ENCODE measurements at regions not wholly inside any gene's neighbourhood (a gene's known extent, or its start where the extent isn't known, plus 50 kb on each side); places are given as distances from the start of the nearest gene placed in this dataset.

GRCh38 chr2:149990965-149991364, 403.4 kb upstream of the MMADHC start:
- no peak for DNase-seq

GRCh38 chr2:149989447-149990063, 402.0 kb upstream of the MMADHC start:
- DNase-seq = no peak

GRCh38 chr2:149988361-149988760, 400.8 kb upstream of the MMADHC start:
- no peak for DNase-seq

- DNase-seq = no peak
These were observed 399.3 kb upstream of the MMADHC start for GRCh38 chr2:149986861-149987260.

GRCh38 chr2:149984311-149984710, 396.7 kb upstream of the MMADHC start:
- no peak for DNase-seq

- DNase-seq = peak; percentile 94
These were observed 384.5 kb upstream of the MMADHC start for GRCh38 chr2:149972066-149972465.

- DNase-seq = no peak
These were observed 367.5 kb upstream of the MMADHC start for GRCh38 chr2:149954981-149955600.

GRCh38 chr2:149953627-149954026, 366.1 kb upstream of the MMADHC start:
- DNase-seq = no peak

GRCh38 chr2:149931486-149931885, 343.9 kb upstream of the MMADHC start:
- no peak for DNase-seq

GRCh38 chr2:149928011-149928410, 340.4 kb upstream of the MMADHC start:
- DNase-seq = peak; percentile 73

GRCh38 chr2:149926149-149926548, 338.6 kb upstream of the MMADHC start:
- no peak for DNase-seq

- DNase-seq = no peak
These were observed 337.1 kb upstream of the MMADHC start for GRCh38 chr2:149924549-149925213.

- DNase-seq = no peak
These were observed 336.5 kb upstream of the MMADHC start for GRCh38 chr2:149924028-149924427.

GRCh38 chr2:149921911-149922616, 334.5 kb upstream of the MMADHC start:
- DNase-seq = no peak

- DNase-seq = no peak
These were observed 332.8 kb upstream of the MMADHC start for GRCh38 chr2:149920389-149920788.

- DNase-seq = no peak
These were observed 327.6 kb upstream of the MMADHC start for GRCh38 chr2:149915151-149915550.

- peak; percentile 76 for DNase-seq
These were observed 321.4 kb upstream of the MMADHC start for GRCh38 chr2:149908726-149909683.

GRCh38 chr2:149906886-149907285, 319.3 kb upstream of the MMADHC start:
- no peak for DNase-seq

- DNase-seq = no peak
These were observed 317.0 kb upstream of the MMADHC start for GRCh38 chr2:149904352-149905175.

- DNase-seq = no peak
These were observed 316.1 kb upstream of the MMADHC start for GRCh38 chr2:149903626-149904025.

- no peak for DNase-seq
These were observed 314.5 kb upstream of the MMADHC start for GRCh38 chr2:149902081-149902480.
